ENCODE measurements at regions not wholly inside any gene's neighbourhood (a gene's known extent, or its start where the extent isn't known, plus 50 kb on each side); places are given as distances from the start of the nearest gene placed in this dataset.
"Not testable (repeated sequence)": the region's sequence is repeated elsewhere in the genome, so short reads cannot be mapped to it uniquely, and the experiment has no call there.

GRCh38 chr4:71217688-71218087 lies 121.1 kb upstream of the SLC4A4 start:
- H3K9me2 ChIP-seq (ENCODE audit: insufficient read depth): no peaks in the 10 kb centered on the region
- intact Hi-C loops (cut with micrococcal nuclease; ENCODE audit: unreplicated experiment): no loop called here
- TF ChIP-seq EZH2 (IDR thresholded peaks at IDR 0.05; ENCODE audit: low read depth) (no peak), CTCF (conservative IDR thresholded peaks at IDR 0.05) (no peak)

GRCh38 chr4:71220848-71221247 lies 118.0 kb upstream of the SLC4A4 start:
- H3K4me2 ChIP-seq; H3K79me2 ChIP-seq (ENCODE audit: low read depth); H3K9me3 ChIP-seq (ENCODE audit: insufficient read depth, low read depth); H3K27me3 ChIP-seq (ENCODE audit: insufficient read depth, low read depth); H2AFZ ChIP-seq; POLR2A ChIA-PET (ENCODE audit: unreplicated experiment); H3K4me1 ChIP-seq (replicated peaks; ENCODE audit: insufficient read depth); H3F3A ChIP-seq (ENCODE audit: insufficient read depth, low read depth); BruUV-seq (replicated peaks); H3K4me3 ChIP-seq; H3K9me2 ChIP-seq (ENCODE audit: insufficient read depth); H4K20me1 ChIP-seq (ENCODE audit: insufficient read depth); intact Hi-C loops (cut with micrococcal nuclease; ENCODE audit: unreplicated experiment); DNase-seq; H3K36me3 ChIP-seq (ENCODE audit: low read depth); H3K27ac ChIP-seq; CTCF ChIA-PET: not testable (repeated sequence)

More at GRCh38 chr4:71217688-71218087, 121.1 kb upstream of the SLC4A4 start:
- H3K79me2 ChIP-seq (ENCODE audit: low read depth): no peaks in the 10 kb centered on the region
- DNase-seq: no peak
- no peak overlapping the region for H2AFZ ChIP-seq
- no peak overlapping the region for H3K4me3 ChIP-seq
- H3K4me1 ChIP-seq (replicated peaks; ENCODE audit: insufficient read depth): no peaks in the 10 kb centered on the region
- no peaks in the 10 kb centered on the region for H4K20me1 ChIP-seq (ENCODE audit: insufficient read depth)
- BruUV-seq (replicated peaks): no TSS peak
- H3K4me2 ChIP-seq: no peak overlapping the region
- H3K27me3 ChIP-seq (ENCODE audit: insufficient read depth, low read depth): no peaks in the 10 kb centered on the region
- CTCF ChIA-PET: no interaction called here
- no peaks in the 10 kb centered on the region for H3K9me3 ChIP-seq (ENCODE audit: insufficient read depth, low read depth)
- POLR2A ChIA-PET (ENCODE audit: unreplicated experiment): no interaction called here
- H3K36me3 ChIP-seq (ENCODE audit: low read depth): no peaks in the 10 kb centered on the region
- H3F3A ChIP-seq (ENCODE audit: insufficient read depth, low read depth): no peaks in the 10 kb centered on the region
- H3K27ac ChIP-seq: no peak overlapping the region

- Histone ChIP-seq H2AFZ (no peak overlapping the region), H4K20me1 (ENCODE audit: insufficient read depth) (no peaks in the 10 kb centered on the region), H3K36me3 (ENCODE audit: low read depth) (no peaks in the 10 kb centered on the region), H3K27ac (no peak overlapping the region), H3F3A (ENCODE audit: insufficient read depth, low read depth) (no peaks in the 10 kb centered on the region), H3K4me1 (replicated peaks; ENCODE audit: insufficient read depth) (no peaks in the 10 kb centered on the region), H3K9me3 (ENCODE audit: insufficient read depth, low read depth) (no peaks in the 10 kb centered on the region), H3K4me3 (no peak overlapping the region), H3K4me2 (no peak overlapping the region), H3K9me2 (ENCODE audit: insufficient read depth) (no peaks in the 10 kb centered on the region), H3K79me2 (ENCODE audit: low read depth) (no peaks in the 10 kb centered on the region), H3K27me3 (ENCODE audit: insufficient read depth, low read depth) (no peaks in the 10 kb centered on the region)
- ChIA-PET POLR2A (ENCODE audit: unreplicated experiment) (no interaction called here), CTCF (no interaction called here)
- TF ChIP-seq EZH2 (IDR thresholded peaks at IDR 0.05; ENCODE audit: low read depth): no peak
- no peak for TF ChIP-seq CTCF (conservative IDR thresholded peaks at IDR 0.05)
- BruUV-seq (replicated peaks): no TSS peak
- intact Hi-C loops (cut with micrococcal nuclease; ENCODE audit: unreplicated experiment): no loop called here
- DNase-seq: no peak
These were observed 117.0 kb upstream of the SLC4A4 start for GRCh38 chr4:71221510-71222466.

All from PC-9 (cell line).